BLaER1 (cell line): ENCODE measurements at regions not wholly inside any gene's neighbourhood (a gene's known extent, or its start where the extent isn't known, plus 50 kb on each side); places are given as distances from the start of the nearest gene placed in this dataset.
A peak's percentile ranks its signal among the peaks of the same experiment; 100 is the strongest.

Experiments used
- H3K27ac ChIP-seq: shearing (Covaris generic); formaldehyde crosslinking; 2 replicates; pipeline ENCODE4 v1.8.1; 2022
- H3K27me3 ChIP-seq: shearing (Covaris generic); formaldehyde crosslinking; 2 replicates; pipeline ENCODE4 v1.8.1; 2022
- H3K36me3 ChIP-seq: shearing (Covaris generic); formaldehyde crosslinking; 2 replicates; pipeline ENCODE4 v1.8.1; 2022
- H3K4me1 ChIP-seq: shearing (Covaris generic); formaldehyde crosslinking; 2 replicates; pipeline ENCODE4 v1.8.1; 2022
- H3K4me2 ChIP-seq: shearing (Covaris generic); formaldehyde crosslinking; 2 replicates; pipeline ENCODE4 v1.8.1; 2022
- H3K4me3 ChIP-seq: shearing (Covaris generic); formaldehyde crosslinking; 2 replicates; pipeline ENCODE4 v1.8.1; 2022
- H3K9ac ChIP-seq: shearing (Covaris generic); formaldehyde crosslinking; 2 replicates; pipeline ENCODE4 v1.8.1; 2022
- H3K9me3 ChIP-seq: shearing (Covaris generic); formaldehyde crosslinking; 2 replicates; pipeline ENCODE4 v1.8.1; 2022
- H4K20me1 ChIP-seq: shearing (Covaris generic); formaldehyde crosslinking; 2 replicates; pipeline ENCODE4 v1.8.1; 2022
- Cebpa-rat ChIP-seq: shearing (Covaris generic); IDR thresholded peaks from 2 replicates; pipeline ENCODE4 v1.8.1; 2022

DNA sequence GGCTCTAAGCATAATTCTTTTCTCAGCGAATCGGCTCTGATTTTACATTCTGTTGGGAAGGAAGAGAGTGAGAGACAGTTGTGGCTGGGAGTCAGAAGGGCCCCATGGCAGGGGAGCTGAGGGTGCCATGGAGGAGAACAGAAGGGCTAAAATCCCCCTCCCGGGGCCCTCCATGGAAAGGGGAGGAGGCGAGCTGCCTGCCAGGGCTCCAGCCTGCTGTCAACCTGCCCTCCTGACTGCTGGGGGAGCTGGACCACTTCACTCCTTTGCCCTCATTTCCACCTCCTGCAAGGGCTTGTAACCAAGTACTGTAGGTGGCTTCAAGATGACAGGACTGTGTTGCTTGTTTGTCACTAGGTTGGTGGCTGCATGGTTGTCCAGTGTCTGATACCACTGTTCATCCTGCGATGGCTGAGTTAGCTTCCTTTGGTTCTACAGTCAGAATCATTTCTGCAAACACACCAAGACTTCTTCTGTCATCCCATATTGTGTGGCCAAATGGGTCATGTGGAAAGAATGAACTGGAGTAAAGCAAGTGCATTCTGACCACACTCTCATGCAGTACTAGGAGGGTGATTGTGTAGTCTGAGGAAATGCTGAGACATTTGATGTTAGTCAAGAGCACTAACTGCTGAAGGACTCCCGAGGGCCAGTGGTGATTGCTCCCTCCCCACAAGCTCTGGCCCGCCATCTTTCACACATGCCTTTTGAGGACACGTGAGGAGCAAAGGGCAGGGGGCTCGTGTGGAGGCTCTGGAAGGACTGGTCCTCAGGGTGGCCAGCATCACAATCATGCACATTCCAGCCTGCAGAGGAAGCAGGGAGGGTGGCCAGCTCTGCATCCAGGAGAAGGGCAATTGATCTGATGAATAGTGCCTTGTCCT is 307.2 kb downstream of the GADD45G start:
- no peak overlapping the region for H3K27ac ChIP-seq
- H3K27me3 ChIP-seq: no peaks in the 10 kb centered on the region
- no peaks in the 10 kb centered on the region for H3K4me1 ChIP-seq
- no peak overlapping the region for H3K9ac ChIP-seq
- H4K20me1 ChIP-seq: no peaks in the 10 kb centered on the region
- no peak overlapping the region for H3K4me3 ChIP-seq
- TF ChIP-seq Cebpa-rat: no peak
- H3K9me3 ChIP-seq: no peaks in the 10 kb centered on the region
- no peak overlapping the region for H3K4me2 ChIP-seq
- H3K36me3 ChIP-seq: no peaks in the 10 kb centered on the region

DNA sequence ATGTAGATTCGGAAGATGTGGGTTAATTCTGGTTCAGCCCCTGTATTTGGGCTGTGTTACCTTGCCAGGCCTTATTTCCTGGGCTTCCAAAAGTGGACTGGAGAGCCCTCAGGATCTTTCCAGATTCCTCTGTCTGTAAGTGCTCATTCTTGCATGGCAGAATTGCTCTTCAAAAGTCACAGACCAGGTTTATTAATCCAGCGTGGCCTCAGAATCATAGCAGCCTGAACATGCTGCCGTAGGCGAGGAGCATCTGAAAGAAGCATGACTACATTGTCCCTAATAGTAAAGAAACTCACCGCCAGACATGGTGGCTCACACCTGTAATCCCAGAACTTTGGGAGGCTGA is 307.8 kb downstream of the GADD45G start:
- Histone ChIP-seq H3K9ac (no peak overlapping the region), H3K36me3 (no peaks in the 10 kb centered on the region), H3K4me1 (no peaks in the 10 kb centered on the region), H3K27ac (no peak overlapping the region), H3K4me3 (no peak overlapping the region), H3K27me3 (no peaks in the 10 kb centered on the region), H4K20me1 (no peaks in the 10 kb centered on the region), H3K4me2 (no peak overlapping the region), H3K9me3 (no peaks in the 10 kb centered on the region)
- no peak for TF ChIP-seq Cebpa-rat

DNA sequence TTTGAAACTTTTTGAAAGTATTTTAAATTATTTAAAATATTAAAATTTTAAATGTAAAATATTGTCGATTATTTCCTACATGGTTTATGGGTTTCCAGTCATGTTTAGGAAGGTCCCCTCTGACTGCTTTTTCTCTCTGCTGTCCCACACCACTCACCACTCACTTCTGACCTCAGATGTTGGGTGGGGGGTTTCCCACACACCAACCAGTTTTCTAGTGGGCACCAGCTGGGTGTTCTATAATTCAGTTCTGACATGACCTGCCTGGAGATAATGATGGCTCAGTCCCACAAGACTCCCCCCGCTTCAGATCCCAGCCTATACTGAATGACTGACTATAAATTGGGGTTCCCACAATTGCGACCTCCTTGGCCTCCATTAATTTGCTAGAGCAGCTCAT is 310.4 kb downstream of the GADD45G start:
- H3K4me1 ChIP-seq: peaks cover 15% of the 10 kb centered on the region
- H4K20me1 ChIP-seq: no peaks in the 10 kb centered on the region
- H3K27me3 ChIP-seq: no peaks in the 10 kb centered on the region
- H3K4me3 ChIP-seq: no peak overlapping the region
- no peaks in the 10 kb centered on the region for H3K9me3 ChIP-seq
- no peaks in the 10 kb centered on the region for H3K36me3 ChIP-seq
- no peak overlapping the region for H3K9ac ChIP-seq
- H3K27ac ChIP-seq: no peak overlapping the region
- TF ChIP-seq Cebpa-rat: no peak
- no peak overlapping the region for H3K4me2 ChIP-seq

DNA sequence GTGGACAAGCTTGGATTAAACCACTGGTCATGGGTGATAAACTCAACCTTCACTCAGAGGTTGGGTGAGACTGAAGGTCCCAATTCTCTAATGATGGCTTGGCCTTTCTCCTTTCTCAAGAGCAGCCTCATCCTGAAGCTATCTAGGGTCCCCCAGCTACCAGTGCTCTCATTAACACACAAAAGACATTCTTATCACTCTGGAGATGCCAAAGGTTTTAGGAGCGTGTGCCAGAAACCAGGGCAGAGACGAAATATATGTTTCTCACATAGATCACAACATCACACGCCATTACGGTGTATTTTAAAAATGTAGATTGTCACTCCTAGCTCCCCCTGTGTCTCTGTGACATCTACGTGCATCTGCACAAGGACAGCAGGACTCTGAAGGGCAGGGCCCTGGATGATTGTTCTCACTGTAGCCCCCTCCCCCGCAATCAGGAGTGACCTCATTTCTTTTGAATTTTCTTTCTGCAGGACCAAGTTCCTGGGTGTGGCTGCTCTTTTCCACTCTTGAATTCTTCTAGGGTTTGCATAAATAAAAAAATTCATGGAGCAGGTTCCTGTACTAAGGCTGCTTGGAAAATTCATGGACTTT is 311.3 kb downstream of the GADD45G start:
- Histone ChIP-seq H3K36me3 (no peaks in the 10 kb centered on the region), H3K4me2 (no peak overlapping the region)
- TF ChIP-seq Cebpa-rat: no peak

DNA sequence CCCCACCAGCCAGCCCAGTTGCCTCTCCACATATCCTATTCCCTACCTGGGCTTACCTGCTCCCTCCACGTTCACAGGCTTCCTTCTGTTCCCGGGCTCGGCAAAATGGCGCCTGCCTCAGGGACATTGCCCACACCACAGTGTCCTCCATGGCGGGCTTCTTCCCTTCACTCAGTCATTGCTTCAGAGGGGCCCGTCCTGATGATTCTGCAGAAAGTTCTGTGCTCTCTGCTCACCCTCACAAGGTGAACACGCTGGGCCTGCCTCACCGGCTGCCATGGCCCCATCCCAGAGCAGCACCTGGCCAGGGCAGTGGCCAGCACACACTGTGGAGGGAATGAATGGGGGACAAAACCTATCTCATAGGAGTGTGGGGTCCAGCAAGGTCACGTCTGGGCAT is 313.0 kb downstream of the GADD45G start:
- Histone ChIP-seq H3K27me3 (no peaks in the 10 kb centered on the region), H3K4me3 (no peak overlapping the region), H3K9me3 (no peaks in the 10 kb centered on the region), H3K4me2 (no peak overlapping the region), H3K36me3 (no peaks in the 10 kb centered on the region), H3K4me1 (peaks cover 36% of the 10 kb centered on the region), H4K20me1 (no peaks in the 10 kb centered on the region), H3K27ac (no peak overlapping the region), H3K9ac (no peak overlapping the region)
- TF ChIP-seq Cebpa-rat: no peak

More for the DNA sequence above, 311.3 kb downstream of the GADD45G start:
- Histone ChIP-seq H3K27ac (no peak overlapping the region), H4K20me1 (no peaks in the 10 kb centered on the region), H3K9me3 (no peaks in the 10 kb centered on the region), H3K4me3 (no peak overlapping the region), H3K9ac (no peak overlapping the region), H3K4me1 (peaks cover 18% of the 10 kb centered on the region), H3K27me3 (no peaks in the 10 kb centered on the region)

DNA sequence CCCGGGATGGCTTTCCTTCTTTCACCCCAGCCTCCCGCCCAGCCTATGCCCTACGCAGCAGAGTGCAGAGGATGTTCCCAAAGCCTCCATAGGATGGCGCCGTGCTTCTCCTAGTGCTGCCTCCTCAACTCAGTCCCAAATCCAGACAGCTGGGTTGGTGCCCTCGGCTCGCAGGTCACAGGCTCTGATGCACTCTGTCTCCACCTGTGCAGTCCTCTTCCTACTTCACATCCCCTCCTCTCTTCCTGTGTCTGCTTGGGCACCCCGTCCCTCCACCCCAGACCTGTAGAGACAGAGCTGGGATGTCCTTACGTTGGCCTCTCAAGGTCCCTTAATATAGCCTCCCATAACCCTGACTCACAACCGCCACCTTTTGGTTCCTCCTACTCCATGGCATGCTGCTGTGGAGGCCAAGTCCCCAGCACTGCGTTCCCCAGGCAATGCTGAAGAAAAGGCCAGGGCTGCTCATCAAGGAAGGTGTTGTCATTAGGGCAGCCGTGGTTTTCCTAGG is 314.4 kb downstream of the GADD45G start:
- no peaks in the 10 kb centered on the region for H3K9me3 ChIP-seq
- no peak overlapping the region for H3K27ac ChIP-seq
- H4K20me1 ChIP-seq: no peaks in the 10 kb centered on the region
- H3K4me3 ChIP-seq: no peak overlapping the region
- H3K9ac ChIP-seq: no peak overlapping the region
- TF ChIP-seq Cebpa-rat: no peak
- no peaks in the 10 kb centered on the region for H3K27me3 ChIP-seq
- no peaks in the 10 kb centered on the region for H3K36me3 ChIP-seq
- peak overlapping the region; percentile 49 for H3K4me2 ChIP-seq
- peaks cover 49% of the 10 kb centered on the region for H3K4me1 ChIP-seq

DNA sequence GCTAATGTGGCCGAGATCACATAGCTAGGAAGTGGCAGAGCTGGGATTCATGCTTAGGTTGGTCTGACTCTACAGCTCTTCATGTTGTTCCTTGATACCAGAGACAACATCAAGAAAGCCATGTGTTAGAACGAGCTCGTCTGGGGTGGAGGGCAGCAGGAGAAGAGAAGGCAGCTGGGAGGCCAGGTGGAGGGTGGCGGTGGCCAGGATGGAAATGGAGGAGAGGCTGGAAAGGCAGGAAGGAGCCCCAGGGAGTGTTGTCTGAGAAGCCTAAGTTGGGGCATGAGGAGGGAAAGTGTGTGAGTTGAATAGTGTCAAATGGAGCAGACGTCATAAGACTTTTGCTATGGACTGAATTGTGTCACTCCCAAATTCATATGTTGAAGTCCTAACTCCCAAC is 315.3 kb downstream of the GADD45G start:
- TF ChIP-seq Cebpa-rat: no peak
- Histone ChIP-seq H3K27me3 (no peaks in the 10 kb centered on the region), H3K27ac (no peak overlapping the region), H3K4me1 (peaks cover 57% of the 10 kb centered on the region), H3K36me3 (no peaks in the 10 kb centered on the region), H3K9me3 (no peaks in the 10 kb centered on the region), H3K4me3 (no peak overlapping the region), H3K9ac (no peak overlapping the region), H4K20me1 (no peaks in the 10 kb centered on the region), H3K4me2 (no peak overlapping the region)

DNA sequence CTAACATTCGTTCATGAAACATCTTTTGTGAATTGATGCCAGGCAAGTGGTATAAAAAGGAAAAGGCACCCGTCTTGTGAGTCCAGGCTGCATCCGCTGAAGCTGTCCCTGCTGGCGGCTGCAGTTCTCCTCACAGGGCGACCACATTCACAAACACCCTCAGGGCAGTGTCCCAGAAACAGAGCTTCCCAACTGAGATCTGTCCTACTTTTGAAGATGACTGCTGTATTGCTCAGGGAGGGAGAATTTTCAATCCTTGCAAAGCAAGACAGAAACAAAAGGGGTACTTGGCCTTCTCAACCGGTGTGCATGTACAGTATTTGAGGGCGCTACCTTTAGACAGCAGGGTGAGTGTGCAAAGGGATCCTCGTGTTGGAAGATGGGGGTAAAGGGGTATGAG is 316.1 kb downstream of the GADD45G start:
- no peaks in the 10 kb centered on the region for H3K9me3 ChIP-seq
- TF ChIP-seq Cebpa-rat: no peak
- H3K4me2 ChIP-seq: peak overlapping the region; percentile 5; the same call in 1 of the 2 replicates
- no peak overlapping the region for H3K4me3 ChIP-seq
- H3K36me3 ChIP-seq: no peaks in the 10 kb centered on the region
- H3K27me3 ChIP-seq: no peaks in the 10 kb centered on the region
- H3K9ac ChIP-seq: no peak overlapping the region
- no peak overlapping the region for H3K27ac ChIP-seq
- H4K20me1 ChIP-seq: no peaks in the 10 kb centered on the region
- peaks cover 57% of the 10 kb centered on the region for H3K4me1 ChIP-seq

DNA sequence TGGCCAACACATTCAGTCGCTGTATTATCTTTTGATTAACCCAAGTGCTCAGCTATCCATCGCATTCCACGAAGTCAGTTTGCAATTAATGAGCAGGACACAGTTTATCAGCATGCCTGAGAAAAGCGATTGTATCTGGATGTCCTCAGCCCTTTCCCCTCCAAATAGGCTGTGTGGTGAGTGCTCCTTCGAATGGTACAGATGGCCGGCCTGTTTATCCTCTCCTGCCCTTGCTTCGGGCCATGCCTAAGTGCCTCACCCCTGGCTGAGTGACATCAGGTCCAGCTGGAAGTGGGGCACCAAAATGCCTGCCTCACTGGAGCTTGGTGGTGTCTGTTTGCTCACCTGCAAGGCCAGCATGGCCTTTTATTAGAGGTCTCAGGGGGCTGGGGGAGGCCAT is 317.3 kb downstream of the GADD45G start:
- H3K27ac ChIP-seq: no peak overlapping the region
- no peak overlapping the region for H3K4me3 ChIP-seq
- no peaks in the 10 kb centered on the region for H3K9me3 ChIP-seq
- TF ChIP-seq Cebpa-rat: no peak
- peaks cover 62% of the 10 kb centered on the region for H3K4me1 ChIP-seq
- no peaks in the 10 kb centered on the region for H3K36me3 ChIP-seq
- no peak overlapping the region for H3K4me2 ChIP-seq
- no peaks in the 10 kb centered on the region for H3K27me3 ChIP-seq
- H4K20me1 ChIP-seq: no peaks in the 10 kb centered on the region
- no peak overlapping the region for H3K9ac ChIP-seq

DNA sequence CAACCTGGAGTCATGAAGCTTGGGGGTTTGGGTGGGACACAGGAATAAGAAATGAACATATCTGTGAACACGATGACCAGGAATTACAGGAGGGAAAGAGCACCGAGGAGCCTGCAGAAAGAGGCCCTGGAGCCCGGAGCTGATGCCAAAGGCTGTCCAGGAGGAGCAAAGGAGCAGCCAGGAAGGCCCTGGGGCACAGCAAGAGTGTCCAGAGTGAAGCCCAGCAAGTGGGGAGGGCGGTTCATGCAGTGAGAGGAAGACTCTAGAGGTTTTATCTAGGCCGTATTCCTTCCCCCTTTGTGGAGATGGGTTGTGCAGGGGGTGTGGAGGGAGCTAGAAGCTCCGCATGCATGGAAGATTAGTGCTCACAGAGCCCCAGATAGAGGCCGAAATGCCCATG is 318.4 kb downstream of the GADD45G start:
- Histone ChIP-seq H3K4me1 (peaks cover 72% of the 10 kb centered on the region), H3K4me3 (no peak overlapping the region), H3K27ac (peak overlapping the region; percentile 42; the same call in 1 of the 2 replicates), H3K4me2 (peak overlapping the region; percentile 66), H3K9me3 (no peaks in the 10 kb centered on the region), H3K36me3 (no peaks in the 10 kb centered on the region), H4K20me1 (no peaks in the 10 kb centered on the region), H3K27me3 (no peaks in the 10 kb centered on the region), H3K9ac (no peak overlapping the region)
- no peak for TF ChIP-seq Cebpa-rat
